CD1c-positive myeloid dendritic cell (primary cell): ENCODE measurements at regions not wholly inside any gene's neighbourhood (a gene's known extent, or its start where the extent isn't known, plus 50 kb on each side); places are given as distances from the start of the nearest gene placed in this dataset.
"Not testable (repeated sequence)": the region's sequence is repeated elsewhere in the genome, so short reads cannot be mapped to it uniquely, and the experiment has no call there.

Experiments
- DNase-seq: peaks from one replicate; pipeline ENCODE4 v3.0.0-alpha.2; 2016; ENCODE audit errors: extremely low spot score

GRCh38 chr1:100791586-100791985, 72.0 kb downstream of the VCAM1 start:
- DNase-seq: peak; percentile 38

- no peak for DNase-seq
Measured at GRCh38 chr1:100793659-100794058, 74.1 kb downstream of the VCAM1 start.

GRCh38 chr1:100794748-100795645, 75.5 kb downstream of the VCAM1 start:
- no peak for DNase-seq

- no peak for DNase-seq
Measured at GRCh38 chr1:100795646-100795985, 76.1 kb downstream of the VCAM1 start.

- no peak for DNase-seq
Measured at GRCh38 chr1:100796046-100796445, 76.5 kb downstream of the VCAM1 start.

- DNase-seq: no peak
Measured at GRCh38 chr1:100799548-100799947, 80.0 kb downstream of the VCAM1 start.

GRCh38 chr1:100799954-100800612, 80.5 kb downstream of the VCAM1 start:
- no peak for DNase-seq

GRCh38 chr1:100801256-100801655, 81.7 kb downstream of the VCAM1 start:
- DNase-seq: not testable (repeated sequence)

- not testable (repeated sequence) for DNase-seq
Measured at GRCh38 chr1:100803280-100803679, 83.7 kb downstream of the VCAM1 start.

GRCh38 chr1:100806601-100807000, 87.1 kb downstream of the VCAM1 start:
- no peak for DNase-seq

- DNase-seq: no peak
Measured at GRCh38 chr1:100810360-100810759, 84.3 kb downstream of the EXTL2 start.

- DNase-seq: no peak
Measured at GRCh38 chr1:100811808-100812207, 82.8 kb downstream of the EXTL2 start.

GRCh38 chr1:100814938-100815337, 79.7 kb downstream of the EXTL2 start:
- DNase-seq: peak; percentile 26

DNA sequence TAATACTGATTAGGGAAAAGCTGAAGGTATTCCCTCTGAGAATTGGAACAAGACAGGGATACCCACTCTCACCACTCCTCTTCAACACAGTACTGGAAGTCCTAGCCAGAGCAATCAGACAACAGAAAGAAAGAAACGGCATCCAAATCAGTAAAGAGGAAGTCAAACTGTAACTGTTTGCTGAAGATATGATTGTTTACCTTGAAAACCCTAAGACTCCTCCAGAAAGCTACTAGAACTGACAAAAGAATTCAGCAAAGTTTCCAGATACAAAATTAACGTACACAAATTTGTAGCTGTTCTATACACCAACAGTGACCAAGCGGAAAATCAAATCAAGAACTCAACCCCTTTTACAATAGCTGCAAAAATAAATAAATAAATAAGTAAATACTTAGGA, 78.6 kb downstream of the EXTL2 start:
- no peak for DNase-seq

DNA sequence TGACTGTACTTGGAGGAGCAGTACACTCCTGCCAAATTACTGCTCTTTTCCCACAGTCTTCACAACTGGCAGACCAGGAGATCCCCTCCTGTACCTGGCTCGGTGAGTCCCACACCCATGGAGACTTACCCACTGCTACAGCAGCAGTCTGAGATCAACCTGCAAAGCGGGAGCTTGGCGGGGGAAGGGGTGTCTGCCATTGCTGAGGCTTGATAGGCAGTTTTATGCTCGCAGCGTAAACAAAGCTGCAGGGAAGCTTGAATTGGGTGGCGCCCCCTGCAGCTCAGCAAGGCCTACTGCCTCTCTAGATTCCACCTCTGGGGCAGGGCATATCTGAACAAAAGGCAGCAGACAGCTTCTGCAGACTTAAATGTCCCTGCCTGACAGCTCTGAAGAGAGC, 74.4 kb downstream of the EXTL2 start:
- not testable (repeated sequence) for DNase-seq

DNA sequence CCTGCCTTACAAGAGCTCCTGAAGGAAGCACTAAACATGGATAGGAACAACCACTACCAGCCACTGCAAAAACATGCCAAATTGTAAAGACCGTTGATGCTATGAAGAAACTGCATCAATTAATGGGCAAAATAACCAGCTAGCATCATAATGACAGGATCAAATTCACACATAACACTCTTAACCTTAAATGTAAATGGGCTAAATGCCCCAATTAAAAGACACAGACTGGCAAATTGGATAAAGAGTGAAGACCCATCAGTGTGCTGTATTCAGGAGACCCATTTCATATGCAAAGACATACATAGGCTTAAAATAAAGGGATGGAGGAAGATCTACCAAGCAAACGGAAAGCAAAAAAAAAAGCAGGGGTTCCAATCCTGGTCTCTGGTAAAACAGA, 72.7 kb downstream of the EXTL2 start:
- DNase-seq: not testable (repeated sequence)
